ENCODE measurements at regions not wholly inside any gene's neighbourhood (a gene's known extent, or its start where the extent isn't known, plus 50 kb on each side); places are given as distances from the start of the nearest gene placed in this dataset.

DNA sequence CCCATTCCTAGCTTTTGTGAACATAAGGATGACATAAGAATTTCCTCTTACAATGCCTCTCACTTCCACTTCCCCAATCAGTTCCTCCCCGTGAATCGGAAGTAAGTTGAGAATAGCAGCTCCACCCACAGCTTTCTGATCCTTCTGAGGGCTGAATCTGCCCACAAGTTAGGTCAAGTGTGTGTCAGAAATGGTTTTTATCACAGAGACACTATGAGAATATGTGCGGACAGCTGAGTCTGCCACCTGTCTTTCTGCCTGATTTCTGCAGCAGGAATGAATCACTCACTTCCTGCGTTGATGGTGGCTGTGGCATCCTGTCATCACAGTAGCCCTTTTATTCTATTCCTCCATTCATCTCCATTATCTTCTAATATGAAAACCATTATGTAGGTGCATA is 70.2 kb downstream of the RIN2 start:
- TF ChIP-seq TAF1 (IDR thresholded peaks at IDR 0.05; ENCODE audit: borderline replicate concordance, insufficient read depth, low read length) (no peak), POLR2AphosphoS5 (IDR thresholded peaks at IDR 0.05; ENCODE audit: low read depth, low read length) (no peak)
- TF ChIP-seq, protein P1, sequence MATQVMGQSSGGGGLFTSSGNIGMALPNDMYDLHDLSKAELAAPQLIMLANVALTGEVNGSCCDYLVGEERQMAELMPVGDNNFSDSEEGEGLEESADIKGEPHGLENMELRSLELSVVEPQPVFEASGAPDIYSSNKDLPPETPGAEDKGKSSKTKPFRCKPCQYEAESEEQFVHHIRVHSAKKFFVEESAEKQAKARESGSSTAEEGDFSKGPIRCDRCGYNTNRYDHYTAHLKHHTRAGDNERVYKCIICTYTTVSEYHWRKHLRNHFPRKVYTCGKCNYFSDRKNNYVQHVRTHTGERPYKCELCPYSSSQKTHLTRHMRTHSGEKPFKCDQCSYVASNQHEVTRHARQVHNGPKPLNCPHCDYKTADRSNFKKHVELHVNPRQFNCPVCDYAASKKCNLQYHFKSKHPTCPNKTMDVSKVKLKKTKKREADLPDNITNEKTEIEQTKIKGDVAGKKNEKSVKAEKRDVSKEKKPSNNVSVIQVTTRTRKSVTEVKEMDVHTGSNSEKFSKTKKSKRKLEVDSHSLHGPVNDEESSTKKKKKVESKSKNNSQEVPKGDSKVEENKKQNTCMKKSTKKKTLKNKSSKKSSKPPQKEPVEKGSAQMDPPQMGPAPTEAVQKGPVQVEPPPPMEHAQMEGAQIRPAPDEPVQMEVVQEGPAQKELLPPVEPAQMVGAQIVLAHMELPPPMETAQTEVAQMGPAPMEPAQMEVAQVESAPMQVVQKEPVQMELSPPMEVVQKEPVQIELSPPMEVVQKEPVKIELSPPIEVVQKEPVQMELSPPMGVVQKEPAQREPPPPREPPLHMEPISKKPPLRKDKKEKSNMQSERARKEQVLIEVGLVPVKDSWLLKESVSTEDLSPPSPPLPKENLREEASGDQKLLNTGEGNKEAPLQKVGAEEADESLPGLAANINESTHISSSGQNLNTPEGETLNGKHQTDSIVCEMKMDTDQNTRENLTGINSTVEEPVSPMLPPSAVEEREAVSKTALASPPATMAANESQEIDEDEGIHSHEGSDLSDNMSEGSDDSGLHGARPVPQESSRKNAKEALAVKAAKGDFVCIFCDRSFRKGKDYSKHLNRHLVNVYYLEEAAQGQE (IDR thresholded peaks at IDR 0.05; ENCODE audit: insufficient read depth in 1 of 2, low read depth in 2 of 2, low read length in 2 of 2): no peak

Measured in PFSK-1 (cell line).